GM13977 (cell line): ENCODE measurements at regions not wholly inside any gene's neighbourhood (a gene's known extent, or its start where the extent isn't known, plus 50 kb on each side); places are given as distances from the start of the nearest gene placed in this dataset.

Experiments
- DNase-seq: peaks from one replicate; pipeline ENCODE4 v3.0.0; 2012; ENCODE audit warnings: low spot score
- CTCF ChIP-seq: IDR thresholded peaks from 2 replicates; pipeline ENCODE4 v1.5.1; 2012; ENCODE audit warnings: mild to moderate bottlenecking, control low read depth; ENCODE audit not compliant: insufficient read depth; ENCODE audit errors: extremely low read depth, missing control alignments
- in situ Hi-C: fragments of 300-500 bp; cut with MboI; formaldehyde crosslinking; loops from one replicate; pipeline ENCODE4 v1.12.0; 2022; ENCODE audit warnings: low sequenced_read_pairs, low pct_unique_long_range_greater_than_20kb, mixed read lengths, inconsistent platforms; ENCODE audit not compliant: unreplicated experiment

GRCh38 chr15:26352406-26352805, 420.5 kb downstream of the GABRB3 start:
- DNase-seq, result no peak
- no peak for TF ChIP-seq CTCF
- in situ Hi-C loops, result no loop called here

- TF ChIP-seq CTCF, result no peak
- no peak for DNase-seq
- in situ Hi-C loops, result no loop called here
These were observed 447.4 kb downstream of the GABRB3 start for GRCh38 chr15:26325495-26325894.

- in situ Hi-C loops, result no loop called here
- TF ChIP-seq CTCF, result no peak
- DNase-seq, result no peak
These were observed 449.3 kb downstream of the GABRB3 start for GRCh38 chr15:26323566-26323965.

GRCh38 chr15:26318689-26319088, 454.2 kb downstream of the GABRB3 start:
- TF ChIP-seq CTCF, result no peak
- in situ Hi-C loops, result no loop called here
- DNase-seq, result no peak

GRCh38 chr15:26314577-26314976, 451.4 kb upstream of the ATP10A start:
- no peak for DNase-seq
- in situ Hi-C loops, result no loop called here
- TF ChIP-seq CTCF, result no peak

GRCh38 chr15:26311710-26312236, 448.6 kb upstream of the ATP10A start:
- no peak for TF ChIP-seq CTCF
- in situ Hi-C loops, result no loop called here
- DNase-seq, result no peak
